ENCODE measurements at regions not wholly inside any gene's neighbourhood (a gene's known extent, or its start where the extent isn't known, plus 50 kb on each side); places are given as distances from the start of the nearest gene placed in this dataset.
"Not testable (repeated sequence)": the region's sequence is repeated elsewhere in the genome, so short reads cannot be mapped to it uniquely, and the experiment has no call there.

DNA sequence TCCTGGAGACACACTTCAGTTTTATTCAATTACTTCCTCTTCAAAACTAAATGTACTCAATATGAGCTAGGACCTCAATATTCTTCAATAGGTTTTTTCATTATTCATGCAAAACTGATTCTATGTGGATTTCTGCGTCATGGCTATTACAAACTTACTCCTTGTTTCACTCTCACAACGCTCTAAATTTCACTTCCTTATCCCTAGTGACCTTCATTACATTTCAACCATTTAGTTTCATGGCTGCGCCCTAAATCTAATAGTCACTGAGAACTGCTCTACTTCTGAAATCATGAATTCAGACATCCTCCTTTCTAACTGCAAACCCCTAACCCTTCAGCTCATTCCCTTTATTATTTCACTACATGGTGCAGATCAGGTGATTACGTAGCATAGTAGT is 93.9 kb downstream of the SLC25A46 start:
- intact Hi-C loops (cut with DNase I) = no loop called here

DNA sequence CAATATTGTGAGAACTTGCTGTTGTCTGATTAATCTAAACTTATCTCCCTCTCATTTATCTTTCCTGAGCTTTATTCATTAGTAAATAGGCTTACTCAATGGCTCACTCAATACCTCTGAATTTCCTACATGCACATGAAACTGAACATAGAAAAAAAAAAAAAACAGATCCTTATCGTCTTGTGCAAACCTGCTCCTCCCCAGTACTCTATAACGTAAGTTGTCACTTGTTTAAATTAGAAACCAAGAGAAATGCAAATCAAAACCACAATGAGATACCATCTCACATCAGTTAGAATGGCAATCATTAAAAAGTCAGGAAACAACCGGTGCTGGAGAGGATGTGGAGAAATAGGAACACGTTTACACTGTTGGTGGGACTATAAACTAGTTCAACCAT is 96.1 kb downstream of the SLC25A46 start:
- ATAC-seq; H3K4me1 ChIP-seq; DNase-seq; H3K27ac ChIP-seq; H3K9me3 ChIP-seq; H3K27me3 ChIP-seq; intact Hi-C loops (cut with DNase I); H3K36me3 ChIP-seq; H3K4me3 ChIP-seq: not testable (repeated sequence)

More for the DNA sequence above, 93.9 kb downstream of the SLC25A46 start:
- TF ChIP-seq, protein P1, sequence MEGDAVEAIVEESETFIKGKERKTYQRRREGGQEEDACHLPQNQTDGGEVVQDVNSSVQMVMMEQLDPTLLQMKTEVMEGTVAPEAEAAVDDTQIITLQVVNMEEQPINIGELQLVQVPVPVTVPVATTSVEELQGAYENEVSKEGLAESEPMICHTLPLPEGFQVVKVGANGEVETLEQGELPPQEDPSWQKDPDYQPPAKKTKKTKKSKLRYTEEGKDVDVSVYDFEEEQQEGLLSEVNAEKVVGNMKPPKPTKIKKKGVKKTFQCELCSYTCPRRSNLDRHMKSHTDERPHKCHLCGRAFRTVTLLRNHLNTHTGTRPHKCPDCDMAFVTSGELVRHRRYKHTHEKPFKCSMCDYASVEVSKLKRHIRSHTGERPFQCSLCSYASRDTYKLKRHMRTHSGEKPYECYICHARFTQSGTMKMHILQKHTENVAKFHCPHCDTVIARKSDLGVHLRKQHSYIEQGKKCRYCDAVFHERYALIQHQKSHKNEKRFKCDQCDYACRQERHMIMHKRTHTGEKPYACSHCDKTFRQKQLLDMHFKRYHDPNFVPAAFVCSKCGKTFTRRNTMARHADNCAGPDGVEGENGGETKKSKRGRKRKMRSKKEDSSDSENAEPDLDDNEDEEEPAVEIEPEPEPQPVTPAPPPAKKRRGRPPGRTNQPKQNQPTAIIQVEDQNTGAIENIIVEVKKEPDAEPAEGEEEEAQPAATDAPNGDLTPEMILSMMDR (IDR thresholded peaks at IDR 0.05) = no peak
- DNase-seq = no peak
- H3K27me3 ChIP-seq = no peaks in the 10 kb centered on the region
- no peak for ATAC-seq
- H3K36me3 ChIP-seq = no peaks in the 10 kb centered on the region
- no peak overlapping the region for H3K4me3 ChIP-seq
- no peaks in the 10 kb centered on the region for H3K4me1 ChIP-seq
- H3K27ac ChIP-seq = no peak overlapping the region
- H3K9me3 ChIP-seq = peaks cover 9% of the 10 kb centered on the region

DNA sequence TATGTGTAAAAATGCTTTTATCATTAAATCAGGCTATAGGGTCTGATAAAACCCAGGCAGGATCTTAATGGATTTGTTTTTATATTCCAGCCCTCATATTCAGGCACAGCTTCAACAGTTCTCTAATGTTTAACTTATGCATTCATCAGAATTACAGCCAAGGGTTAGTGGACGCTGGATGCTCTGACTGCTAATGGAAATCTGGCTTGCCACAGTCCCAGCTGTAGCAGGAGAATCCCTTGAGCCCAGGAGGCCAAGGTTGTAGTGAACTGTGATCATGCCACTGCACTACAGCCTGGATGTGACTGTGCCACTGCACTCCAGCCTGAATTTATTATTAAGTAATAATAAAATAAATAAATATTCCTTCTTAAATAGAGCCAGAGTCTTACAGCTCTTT is 98.0 kb downstream of the SLC25A46 start:
- TF ChIP-seq, protein P1 (IDR thresholded peaks at IDR 0.05) = no peak

DNA sequence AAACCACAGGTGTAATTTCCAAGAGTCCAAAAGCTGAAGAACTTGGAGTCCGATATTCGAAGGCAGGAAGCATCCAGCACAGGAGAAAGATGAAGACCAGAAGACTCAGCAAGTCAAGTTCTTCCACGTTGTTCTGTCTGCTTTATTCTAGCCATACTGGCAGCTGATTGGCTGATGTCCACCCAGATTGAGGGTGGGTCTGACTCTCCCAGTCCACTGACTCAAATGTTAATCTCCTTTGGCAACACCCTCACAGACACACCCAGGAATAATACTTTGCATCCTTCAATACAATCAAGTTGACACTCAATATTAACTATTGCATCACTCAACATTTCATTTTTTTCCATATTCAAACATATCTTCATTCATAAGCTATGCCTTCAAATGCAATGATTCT is 99.5 kb downstream of the SLC25A46 start:
- intact Hi-C loops (cut with DNase I); H3K4me1 ChIP-seq; H3K9me3 ChIP-seq; H3K4me3 ChIP-seq; ATAC-seq; H3K27me3 ChIP-seq; DNase-seq; H3K36me3 ChIP-seq; H3K27ac ChIP-seq: not testable (repeated sequence)

More for the DNA sequence above, 98.0 kb downstream of the SLC25A46 start:
- ATAC-seq = no peak
- Histone ChIP-seq H3K9me3 (no peaks in the 10 kb centered on the region), H3K27ac (no peak overlapping the region), H3K4me3 (no peak overlapping the region), H3K27me3 (no peaks in the 10 kb centered on the region), H3K36me3 (no peaks in the 10 kb centered on the region), H3K4me1 (no peaks in the 10 kb centered on the region)
- intact Hi-C loops (cut with DNase I) = no loop called here
- DNase-seq = no peak

DNA sequence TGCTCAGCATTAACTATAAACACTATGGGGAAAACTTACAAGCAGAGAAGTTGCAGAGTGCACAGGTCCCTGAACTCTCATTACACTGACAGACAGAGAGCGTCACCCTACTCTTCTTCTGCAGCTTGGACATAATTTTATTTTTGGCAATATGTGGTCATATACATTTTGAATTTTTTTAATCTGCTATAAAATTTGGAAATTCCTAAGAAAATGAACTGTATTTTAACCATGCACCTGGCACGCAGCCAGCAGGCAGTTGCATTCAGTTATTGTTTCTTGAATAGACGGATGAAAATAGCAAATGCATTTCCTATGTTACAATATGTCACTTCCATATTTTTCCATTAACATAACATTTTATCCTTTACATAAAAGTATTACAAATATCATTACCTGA is 100.2 kb downstream of the SLC25A46 start:
- intact Hi-C loops (cut with DNase I) = no loop called here
- ATAC-seq = no peak
- DNase-seq = no peak
- Histone ChIP-seq H3K4me3 (no peak overlapping the region), H3K27me3 (no peaks in the 10 kb centered on the region), H3K9me3 (no peaks in the 10 kb centered on the region), H3K36me3 (no peaks in the 10 kb centered on the region), H3K4me1 (no peaks in the 10 kb centered on the region), H3K27ac (no peak overlapping the region)
- TF ChIP-seq, protein P1 (IDR thresholded peaks at IDR 0.05) = no peak

DNA sequence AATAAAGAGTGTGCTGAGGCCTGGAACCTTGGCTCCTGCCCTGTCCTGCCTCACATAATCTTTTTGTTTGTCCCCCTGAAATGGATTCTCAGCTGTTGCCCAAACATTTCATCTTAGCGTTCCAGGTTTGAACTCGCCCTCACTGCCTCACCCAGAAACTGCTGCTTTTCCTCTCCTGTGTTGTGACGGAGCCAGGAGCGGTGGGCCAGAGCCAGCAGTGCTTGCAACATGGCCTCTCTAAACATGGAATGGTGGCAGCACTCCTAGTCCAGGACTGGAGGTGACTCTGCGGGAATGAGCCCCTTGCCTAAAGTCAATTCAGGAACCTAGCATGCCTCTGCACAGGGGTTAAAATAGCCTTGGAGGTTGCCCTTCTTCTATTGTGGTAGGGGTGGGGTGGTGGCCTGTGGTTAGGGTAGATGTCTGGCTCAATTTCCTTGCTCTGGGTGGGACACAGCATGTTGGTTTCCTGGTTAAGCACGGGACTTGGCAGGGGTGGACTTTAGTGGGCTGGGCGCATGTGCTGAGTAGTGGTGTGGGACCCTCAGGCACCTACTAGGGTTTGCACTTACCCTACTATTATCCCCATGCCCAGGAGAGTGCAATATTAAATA is 101.6 kb downstream of the SLC25A46 start:
- no peaks in the 10 kb centered on the region for H3K36me3 ChIP-seq
- no peaks in the 10 kb centered on the region for H3K27me3 ChIP-seq
- no peak overlapping the region for H3K27ac ChIP-seq
- intact Hi-C loops (cut with DNase I) = no loop called here
- no peak overlapping the region for H3K4me3 ChIP-seq
- TF ChIP-seq, protein P1 (IDR thresholded peaks at IDR 0.05) = no peak
- H3K4me1 ChIP-seq = no peaks in the 10 kb centered on the region
- ATAC-seq = no peak
- no peak for DNase-seq
- H3K9me3 ChIP-seq = no peaks in the 10 kb centered on the region

DNA sequence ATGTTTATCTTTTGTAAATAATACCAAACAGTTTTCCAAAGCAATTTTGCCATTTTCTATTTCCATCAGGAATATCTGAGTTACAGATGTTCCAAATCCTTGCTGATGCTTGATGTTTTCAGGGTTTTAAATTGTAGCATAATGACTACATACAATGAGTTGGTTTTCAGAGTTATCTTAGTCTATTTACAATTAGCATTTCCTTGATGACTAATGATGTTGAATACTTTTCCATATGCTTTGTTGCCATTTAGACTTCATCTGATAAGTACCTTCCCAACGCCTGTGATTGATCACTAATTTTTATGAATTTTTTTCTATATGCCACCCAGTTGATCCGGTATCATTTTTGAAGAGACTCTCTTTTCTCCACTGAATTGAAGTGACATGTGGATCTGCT is 102.3 kb downstream of the SLC25A46 start:
- intact Hi-C loops (cut with DNase I) = no loop called here
- Histone ChIP-seq H3K27me3 (no peaks in the 10 kb centered on the region), H3K4me1 (no peaks in the 10 kb centered on the region), H3K27ac (no peak overlapping the region), H3K4me3 (no peak overlapping the region), H3K36me3 (no peaks in the 10 kb centered on the region), H3K9me3 (no peaks in the 10 kb centered on the region)
- no peak for DNase-seq
- TF ChIP-seq, protein P1 (IDR thresholded peaks at IDR 0.05) = no peak
- no peak for ATAC-seq
